Panc1 (cell line): ENCODE measurements at regions not wholly inside any gene's neighbourhood (a gene's known extent, or its start where the extent isn't known, plus 50 kb on each side); places are given as distances from the start of the nearest gene placed in this dataset.

Experiments
- ATAC-seq: fragments of 200-7000 bp; cut with Tn5 transposase; 2 replicates; pipeline ENCODE4 v1.9.1; 2020; ENCODE audit warnings: mild to moderate bottlenecking, moderate library complexity
- BruUV-seq: library from RNA; stranded (reverse); fragments of 400-500 nt; replicated peaks from 2 replicates; lab custom pipeline; 2021; lab: Mats Ljungman, UMichigan
- CTCF ChIA-PET: fragments of 300-600 bp; sonication (Branson Sonifier 250); formaldehyde crosslinking; loops from one replicate; lab custom pipeline; 2022; ENCODE audit warnings: antibody characterized with exemption; lab: Charles Lee
- POLR2A ChIA-PET: fragments of 300-600 bp; sonication (Branson Sonifier 250); formaldehyde crosslinking; loops from one replicate; lab custom pipeline; 2022; ENCODE audit warnings: antibody characterized with exemption; lab: Charles Lee
- DNase-seq: peaks from one replicate; pipeline ENCODE4 v3.0.0-alpha.2; 2010; ENCODE audit warnings: low read depth, low spot score
- H3K27ac ChIP-seq: 2 replicates; pipeline ENCODE4 v1.5.1; 2011; ENCODE audit warnings: mild to moderate bottlenecking, low read length, inconsistent platforms
- H3K27me3 ChIP-seq: fragments of 200-500 bp; sonication (Bioruptor generic); 2 replicates; pipeline ENCODE4 v1.6.0; 2014; ENCODE audit warnings: low read length, inconsistent platforms; ENCODE audit not compliant: control insufficient read depth, insufficient read depth
- H3K36me3 ChIP-seq: fragments of 200-500 bp; sonication (Bioruptor generic); 2 replicates; pipeline ENCODE4 v1.5.1; 2014; ENCODE audit warnings: inconsistent platforms, mild to moderate bottlenecking, low read length, moderate library complexity; ENCODE audit not compliant: control insufficient read depth, insufficient read depth
- H3K4me1 ChIP-seq: 2 replicates; pipeline ENCODE4 v1.5.1; 2011; ENCODE audit warnings: inconsistent platforms, mild to moderate bottlenecking, low read length, moderate library complexity; ENCODE audit not compliant: control insufficient read depth, insufficient read depth
- H3K4me3 ChIP-seq, 2 experiments: 2 replicates each; pipeline ENCODE4 v1.5.1; 2011 to 2012; ENCODE audit warnings: low read depth in 2 of 2, low read length in 2 of 2, mild to moderate bottlenecking in 2 of 2, inconsistent platforms in 1 of 2, moderate library complexity in 1 of 2
- H3K9me3 ChIP-seq: fragments of 200-500 bp; sonication (Bioruptor generic); 2 replicates; pipeline ENCODE4 v1.5.1; 2014; ENCODE audit warnings: low read depth, mild to moderate bottlenecking, inconsistent platforms, low read length, moderate library complexity; ENCODE audit not compliant: control insufficient read depth, insufficient read depth
- POLR2AphosphoS5 ChIP-seq: IDR thresholded peaks from 2 replicates; pipeline ENCODE4 v1.6.1; 2012; ENCODE audit warnings: mild to moderate bottlenecking, low read depth, low read length, moderate library complexity
- SIN3A ChIP-seq: IDR thresholded peaks from 2 replicates; pipeline ENCODE4 v1.6.1; 2012; ENCODE audit warnings: low read depth, mild to moderate bottlenecking, low read length, moderate library complexity, borderline replicate concordance; ENCODE audit not compliant: insufficient read depth
- TCF7L2 ChIP-seq: IDR thresholded peaks from 2 replicates; pipeline ENCODE4 v1.6.1; 2011; ENCODE audit warnings: mild to moderate bottlenecking, low read depth, low read length, inconsistent platforms
- in situ Hi-C: cut with HindIII; loops from 2 replicates; pipeline ENCODE4 v1.10.0; 2016; ENCODE audit warnings: low sequenced_read_pairs, low pct_unique_long_range_greater_than_20kb
- intact Hi-C: fragments of 100-400 bp; cut with micrococcal nuclease; formaldehyde crosslinking; loops from one replicate; pipeline ENCODE4 v1.10.0; 2022; ENCODE audit not compliant: unreplicated experiment
- TF ChIP-seq, protein P1 (sequence below), 2 experiments: IDR thresholded peaks; 2 replicates each; pipeline ENCODE4 v1.6.1; 2011 to 2012; ENCODE audit warnings: low read depth in 2 of 2, control low read depth in 1 of 2, low read length in 1 of 2, mild to moderate bottlenecking in 1 of 2, moderate library complexity in 1 of 2; ENCODE audit not compliant: insufficient read depth in 1 of 2
- TF ChIP-seq, protein P2 (sequence below): fragments of 450-650 bp; IDR thresholded peaks from 2 replicates; pipeline ENCODE4 v1.5.1; 2017; ENCODE audit warnings: mild to moderate bottlenecking

DNA sequence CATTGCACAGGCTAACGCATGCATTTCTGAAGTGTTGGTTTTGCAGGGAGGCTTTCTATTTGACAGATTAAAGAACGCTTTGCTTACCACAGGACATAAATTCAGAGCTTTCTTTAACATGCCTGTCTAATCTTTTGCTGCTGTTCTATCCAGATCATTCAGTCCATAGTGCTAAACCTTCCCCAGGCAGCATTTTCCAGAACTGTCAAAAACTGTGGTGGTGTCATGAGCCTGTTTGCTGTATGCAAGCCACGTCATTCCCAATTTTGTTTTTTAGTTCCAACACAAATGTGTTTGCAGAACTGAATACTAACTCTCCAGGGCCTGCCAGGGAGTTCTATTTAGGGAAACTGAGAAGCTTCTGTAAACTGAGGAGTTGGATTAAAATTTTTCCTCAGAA lies 390.5 kb upstream of the LYPLAL1 start:
- intact Hi-C loops = no loop called here
- no TSS peak for BruUV-seq
- Histone ChIP-seq H3K9me3 (no peaks in the 10 kb centered on the region), H3K4me1 (no peaks in the 10 kb centered on the region), H3K27ac (no peak overlapping the region), H3K4me3 (no peak overlapping the region), H3K36me3 (no peaks in the 10 kb centered on the region), H3K27me3 (no peaks in the 10 kb centered on the region)
- ATAC-seq (no peak), DNase-seq (no peak)
- POLR2A ChIA-PET = no interaction called here
- TF ChIP-seq, protein P1, sequence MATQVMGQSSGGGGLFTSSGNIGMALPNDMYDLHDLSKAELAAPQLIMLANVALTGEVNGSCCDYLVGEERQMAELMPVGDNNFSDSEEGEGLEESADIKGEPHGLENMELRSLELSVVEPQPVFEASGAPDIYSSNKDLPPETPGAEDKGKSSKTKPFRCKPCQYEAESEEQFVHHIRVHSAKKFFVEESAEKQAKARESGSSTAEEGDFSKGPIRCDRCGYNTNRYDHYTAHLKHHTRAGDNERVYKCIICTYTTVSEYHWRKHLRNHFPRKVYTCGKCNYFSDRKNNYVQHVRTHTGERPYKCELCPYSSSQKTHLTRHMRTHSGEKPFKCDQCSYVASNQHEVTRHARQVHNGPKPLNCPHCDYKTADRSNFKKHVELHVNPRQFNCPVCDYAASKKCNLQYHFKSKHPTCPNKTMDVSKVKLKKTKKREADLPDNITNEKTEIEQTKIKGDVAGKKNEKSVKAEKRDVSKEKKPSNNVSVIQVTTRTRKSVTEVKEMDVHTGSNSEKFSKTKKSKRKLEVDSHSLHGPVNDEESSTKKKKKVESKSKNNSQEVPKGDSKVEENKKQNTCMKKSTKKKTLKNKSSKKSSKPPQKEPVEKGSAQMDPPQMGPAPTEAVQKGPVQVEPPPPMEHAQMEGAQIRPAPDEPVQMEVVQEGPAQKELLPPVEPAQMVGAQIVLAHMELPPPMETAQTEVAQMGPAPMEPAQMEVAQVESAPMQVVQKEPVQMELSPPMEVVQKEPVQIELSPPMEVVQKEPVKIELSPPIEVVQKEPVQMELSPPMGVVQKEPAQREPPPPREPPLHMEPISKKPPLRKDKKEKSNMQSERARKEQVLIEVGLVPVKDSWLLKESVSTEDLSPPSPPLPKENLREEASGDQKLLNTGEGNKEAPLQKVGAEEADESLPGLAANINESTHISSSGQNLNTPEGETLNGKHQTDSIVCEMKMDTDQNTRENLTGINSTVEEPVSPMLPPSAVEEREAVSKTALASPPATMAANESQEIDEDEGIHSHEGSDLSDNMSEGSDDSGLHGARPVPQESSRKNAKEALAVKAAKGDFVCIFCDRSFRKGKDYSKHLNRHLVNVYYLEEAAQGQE (IDR thresholded peaks at IDR 0.05; ENCODE audit: insufficient read depth in 1 of 2, low read depth in 2 of 2, low read length in 1 of 2) = no peak
- TF ChIP-seq POLR2AphosphoS5 (no peak), SIN3A (no peak), TCF7L2 (no peak)
- TF ChIP-seq, protein P2, sequence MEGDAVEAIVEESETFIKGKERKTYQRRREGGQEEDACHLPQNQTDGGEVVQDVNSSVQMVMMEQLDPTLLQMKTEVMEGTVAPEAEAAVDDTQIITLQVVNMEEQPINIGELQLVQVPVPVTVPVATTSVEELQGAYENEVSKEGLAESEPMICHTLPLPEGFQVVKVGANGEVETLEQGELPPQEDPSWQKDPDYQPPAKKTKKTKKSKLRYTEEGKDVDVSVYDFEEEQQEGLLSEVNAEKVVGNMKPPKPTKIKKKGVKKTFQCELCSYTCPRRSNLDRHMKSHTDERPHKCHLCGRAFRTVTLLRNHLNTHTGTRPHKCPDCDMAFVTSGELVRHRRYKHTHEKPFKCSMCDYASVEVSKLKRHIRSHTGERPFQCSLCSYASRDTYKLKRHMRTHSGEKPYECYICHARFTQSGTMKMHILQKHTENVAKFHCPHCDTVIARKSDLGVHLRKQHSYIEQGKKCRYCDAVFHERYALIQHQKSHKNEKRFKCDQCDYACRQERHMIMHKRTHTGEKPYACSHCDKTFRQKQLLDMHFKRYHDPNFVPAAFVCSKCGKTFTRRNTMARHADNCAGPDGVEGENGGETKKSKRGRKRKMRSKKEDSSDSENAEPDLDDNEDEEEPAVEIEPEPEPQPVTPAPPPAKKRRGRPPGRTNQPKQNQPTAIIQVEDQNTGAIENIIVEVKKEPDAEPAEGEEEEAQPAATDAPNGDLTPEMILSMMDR = no peak
- CTCF ChIA-PET = no interaction called here
- in situ Hi-C loops = no loop called here

- POLR2A ChIA-PET = no interaction called here
- TF ChIP-seq, protein P2 = no peak
- no peak for TF ChIP-seq SIN3A
- TF ChIP-seq, protein P1 (IDR thresholded peaks at IDR 0.05; ENCODE audit: insufficient read depth in 1 of 2, low read depth in 2 of 2, low read length in 1 of 2) = no peak
- TF ChIP-seq POLR2AphosphoS5 = no peak
- no peak for TF ChIP-seq TCF7L2
These were observed 389.8 kb upstream of the LYPLAL1 start for GRCh38 chr1:218783916-218784315.

More at GRCh38 chr1:218783916-218784315, 389.8 kb upstream of the LYPLAL1 start:
- ATAC-seq (no peak), DNase-seq (no peak)
- no peak overlapping the region for H3K4me3 ChIP-seq
- H3K27ac ChIP-seq = no peak overlapping the region
- H3K27me3 ChIP-seq = no peaks in the 10 kb centered on the region
- no peaks in the 10 kb centered on the region for H3K4me1 ChIP-seq
- in situ Hi-C loops = no loop called here
- intact Hi-C loops = no loop called here
- CTCF ChIA-PET = no interaction called here
- no peaks in the 10 kb centered on the region for H3K9me3 ChIP-seq
- no peaks in the 10 kb centered on the region for H3K36me3 ChIP-seq
- no TSS peak for BruUV-seq
